Gastrocnemius medialis (tissue), 4 donors: ENCODE measurements at regions not wholly inside any gene's neighbourhood (a gene's known extent, or its start where the extent isn't known, plus 50 kb on each side); places are given as distances from the start of the nearest gene placed in this dataset.

ENCODE experiments used
- CTCF ChIP-seq, 5 experiments: fragments of 450-650 bp in 3 of 5; fragments of 200-600 bp in 2 of 5; sonication (generic) in 2 of 5; IDR thresholded peaks in 4 of 5; conservative IDR thresholded peaks in 1 of 5; 1 replicate in 4 of 5; 2 replicates in 1 of 5; pipeline ENCODE4 v1.5.1; 2016 to 2019; ENCODE audit warnings: antibody characterized with exemption in 5 of 5, mild to moderate bottlenecking in 3 of 5, moderate library complexity in 3 of 5
- POLR2A ChIP-seq, 2 donors: fragments of 450-650 bp; IDR thresholded peaks; one replicate each; pipeline ENCODE4 v1.6.1; 2017; ENCODE audit warnings: antibody characterized with exemption in 2 of 2, mild to moderate bottlenecking in 2 of 2, moderate library complexity in 2 of 2

GRCh38 chr10:44039599-44039998, 345.3 kb downstream of the CXCL12 start:
- TF ChIP-seq CTCF (IDR thresholded peaks at IDR 0.05 in 4 of 5, conservative IDR thresholded peaks at IDR 0.05 in 1 of 5): no peak
- no peak for TF ChIP-seq POLR2A (IDR thresholded peaks at IDR 0.05)
